Heart left ventricle (tissue), 13 donors: ENCODE measurements at regions not wholly inside any gene's neighbourhood (a gene's known extent, or its start where the extent isn't known, plus 50 kb on each side); places are given as distances from the start of the nearest gene placed in this dataset.

Experiments used
- CTCF ChIP-seq, 12 donors: fragments of 200-600 bp; sonication (generic) in 4 of 12; IDR thresholded peaks; one replicate each; pipeline versions ENCODE4 v1.5.0 to v1.8.0; 2018 to 2022; ENCODE audit warnings: antibody characterized with exemption in 12 of 12, mild to moderate bottlenecking in 5 of 12
- POLR2A ChIP-seq, 2 donors: fragments of 450-650 bp; IDR thresholded peaks; one replicate each; pipeline ENCODE4 v1.6.1; 2017; ENCODE audit warnings: antibody characterized with exemption in 2 of 2, mild to moderate bottlenecking in 2 of 2, moderate library complexity in 2 of 2
- donor health status: ischemic (EF 13 %, LVEDD 7.1; RV severe dilation, severe dysfunction).
- donor health status: DM: no; HTN: yes; CAD: no.
- donor health status: DM: no; HTN: no; CAD: no.
- donor health status: ischemic (EF 25% LVEDD 6.9; RV normal size, moderate dysfunction).
- donor health status: ischemic (EF 25% LVEDD 5.7; RV mildly dilated, moderate dysfunction).
- donor health status: ischemic (EF 35%, LVEDD 5.7; RV mildly dilated, moderate dysfunction).
- donor health status: nonischemic (EF 11% LVEDD 7.7; RV severe dilation, severe dysfunction).
- donor health status: DM: yes; HTN: yes; CAD: no.
- donor health status: PGD.
- donor health status: ischemic (EF 29% LVEDD 5.4; RV normal size, mild dysfunction).
- donor health status: nonischemic (EF 23%, LVEDD 6.1; RV moderate dilation, normal function).

- no peak for TF ChIP-seq POLR2A (IDR thresholded peaks at IDR 0.05)
- no peak for TF ChIP-seq CTCF (IDR thresholded peaks at IDR 0.05)
These were observed 212.5 kb downstream of the SOCS6 start for GRCh38 chr18:70501358-70501757.
